Keratinocyte (primary cell): ENCODE measurements at regions not wholly inside any gene's neighbourhood (a gene's known extent, or its start where the extent isn't known, plus 50 kb on each side); places are given as distances from the start of the nearest gene placed in this dataset.

Experiments used
- EZH2 ChIP-seq: IDR thresholded peaks from one replicate; pipeline ENCODE4 v1.6.1; 2012; ENCODE audit warnings: inconsistent platforms, mild to moderate bottlenecking, low read length, moderate library complexity
- TF ChIP-seq, protein P1 (sequence below), 3 experiments: IDR thresholded peaks in 1 of 3; conservative IDR thresholded peaks in 1 of 3; optimal IDR thresholded peaks in 1 of 3; 2 replicates in 2 of 3; 3 replicates in 1 of 3; pipeline versions ENCODE3 to v1.5.1; 2011; ENCODE audit warnings: low read length in 3 of 3, mild to moderate bottlenecking in 3 of 3, moderate library complexity in 2 of 3, control low read depth in 1 of 3, inconsistent platforms in 1 of 3; ENCODE audit not compliant: insufficient read depth in 2 of 3; ENCODE audit errors: extremely low read depth in 1 of 3

DNA sequence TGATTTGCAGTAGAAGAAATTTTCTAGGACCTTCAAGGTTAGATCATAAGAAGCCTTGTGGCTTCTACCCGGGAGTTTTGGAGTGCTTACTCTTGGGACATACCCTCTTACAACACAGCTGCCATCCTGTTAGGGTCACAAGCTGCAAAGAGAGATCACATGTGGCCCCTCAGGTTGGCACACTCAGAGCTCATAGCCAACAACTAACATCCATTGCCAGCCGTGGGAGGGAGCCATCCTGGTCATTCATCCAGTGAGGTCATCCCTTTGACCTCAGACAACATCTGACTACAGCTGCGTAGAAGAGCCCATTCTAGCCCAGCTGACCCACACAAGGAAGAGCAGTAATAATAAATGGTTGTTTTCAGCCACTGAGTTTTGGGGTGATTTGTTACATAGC is 76.9 kb upstream of the NABP1 start:
- TF ChIP-seq, protein P1, sequence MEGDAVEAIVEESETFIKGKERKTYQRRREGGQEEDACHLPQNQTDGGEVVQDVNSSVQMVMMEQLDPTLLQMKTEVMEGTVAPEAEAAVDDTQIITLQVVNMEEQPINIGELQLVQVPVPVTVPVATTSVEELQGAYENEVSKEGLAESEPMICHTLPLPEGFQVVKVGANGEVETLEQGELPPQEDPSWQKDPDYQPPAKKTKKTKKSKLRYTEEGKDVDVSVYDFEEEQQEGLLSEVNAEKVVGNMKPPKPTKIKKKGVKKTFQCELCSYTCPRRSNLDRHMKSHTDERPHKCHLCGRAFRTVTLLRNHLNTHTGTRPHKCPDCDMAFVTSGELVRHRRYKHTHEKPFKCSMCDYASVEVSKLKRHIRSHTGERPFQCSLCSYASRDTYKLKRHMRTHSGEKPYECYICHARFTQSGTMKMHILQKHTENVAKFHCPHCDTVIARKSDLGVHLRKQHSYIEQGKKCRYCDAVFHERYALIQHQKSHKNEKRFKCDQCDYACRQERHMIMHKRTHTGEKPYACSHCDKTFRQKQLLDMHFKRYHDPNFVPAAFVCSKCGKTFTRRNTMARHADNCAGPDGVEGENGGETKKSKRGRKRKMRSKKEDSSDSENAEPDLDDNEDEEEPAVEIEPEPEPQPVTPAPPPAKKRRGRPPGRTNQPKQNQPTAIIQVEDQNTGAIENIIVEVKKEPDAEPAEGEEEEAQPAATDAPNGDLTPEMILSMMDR (optimal IDR thresholded peaks at IDR 0.05 in 1 of 3, IDR thresholded peaks at IDR 0.05 in 1 of 3, conservative IDR thresholded peaks at IDR 0.05 in 1 of 3; ENCODE audit: extremely low read depth in 1 of 3, insufficient read depth in 2 of 3, low read length in 3 of 3): no peak
- no peak for TF ChIP-seq EZH2
